SK-N-SH (cell line): ENCODE measurements at regions not wholly inside any gene's neighbourhood (a gene's known extent, or its start where the extent isn't known, plus 50 kb on each side); places are given as distances from the start of the nearest gene placed in this dataset.

Experiments
- CTCF ChIA-PET: fragments of 300-600, 350-600 bp; formaldehyde crosslinking; extraction: SDS; loops from one replicate; lab custom pipeline; 2021; lab: Yijun Ruan, JAX
- POLR2A ChIA-PET: fragments of 350-600 bp; sonication (Branson Sonifier 250); formaldehyde crosslinking; extraction: SDS; loops from one replicate; lab custom pipeline; 2020; ENCODE audit warnings: antibody characterized with exemption, inconsistent platforms; lab: Yijun Ruan, JAX
- DNase-seq: peaks from one replicate; pipeline ENCODE4 v3.0.0; 2012
- H2AFZ ChIP-seq: fragments of 200-600 bp; sonication (generic); 2 replicates; pipeline ENCODE4 v1.8.1; 2016; ENCODE audit warnings: antibody characterized with exemption, mild to moderate bottlenecking, low read depth
- H3F3A ChIP-seq: fragments of 200-600 bp; sonication (generic); replicated peaks from 2 replicates; pipeline ENCODE3; 2016; ENCODE audit warnings: antibody characterized with exemption, mild to moderate bottlenecking; ENCODE audit not compliant: insufficient read depth
- H3K27ac ChIP-seq, 2 experiments: fragments of 200-500 bp in 1 of 2; fragments of 200-600 bp in 1 of 2; sonication (Bioruptor generic) in 1 of 2; sonication (generic), shearing (Covaris generic) in 1 of 2; 2 replicates each; pipeline versions ENCODE4 v1.5.1 to v1.6.1; 2014 to 2016; ENCODE audit warnings: low read depth in 2 of 2, inconsistent platforms in 1 of 2, low read length in 1 of 2, mild to moderate bottlenecking in 1 of 2, mixed read lengths in 1 of 2
- H3K27me3 ChIP-seq: fragments of 200-600 bp; sonication (generic), shearing (Covaris generic); 2 replicates; pipeline ENCODE4 v1.6.1; 2016; ENCODE audit warnings: mixed run types; ENCODE audit not compliant: insufficient read depth
- H3K36me3 ChIP-seq, 2 experiments: fragments of 200-500 bp in 1 of 2; fragments of 200-600 bp in 1 of 2; sonication (Bioruptor generic) in 1 of 2; sonication (generic) in 1 of 2; replicated peaks in 1 of 2; 2 replicates each; pipeline versions ENCODE3 to v1.5.1; 2014 to 2016; ENCODE audit warnings: low read length in 1 of 2, mild to moderate bottlenecking in 1 of 2; ENCODE audit not compliant: insufficient read depth in 2 of 2, control insufficient read depth in 1 of 2
- H3K4me1 ChIP-seq, 2 experiments: fragments of 200-500 bp in 1 of 2; fragments of 200-600 bp in 1 of 2; sonication (Bioruptor generic) in 1 of 2; sonication (generic), shearing (Covaris generic) in 1 of 2; 2 replicates each; pipeline versions ENCODE4 v1.5.1 to v1.6.1; 2014 to 2016; ENCODE audit warnings: low read depth in 1 of 2, low read length in 1 of 2, mixed run types in 1 of 2; ENCODE audit not compliant: insufficient read depth in 2 of 2, control insufficient read depth in 1 of 2
- H3K4me2 ChIP-seq: fragments of 200-600 bp; sonication (generic), shearing (Covaris generic); 2 replicates; pipeline ENCODE4 v1.6.1; 2017; ENCODE audit warnings: mixed run types
- H3K4me3 ChIP-seq, 2 experiments: fragments of 200-500 bp in 1 of 2; fragments of 200-600 bp in 1 of 2; sonication (Bioruptor generic) in 1 of 2; sonication (generic), shearing (Covaris generic) in 1 of 2; 2 replicates each; pipeline versions ENCODE4 v1.5.1 to v1.8.1; 2014 to 2016; ENCODE audit warnings: low read depth in 2 of 2, inconsistent platforms in 1 of 2, low read length in 1 of 2, mild to moderate bottlenecking in 1 of 2, mixed read lengths in 1 of 2, moderate library complexity in 1 of 2
- H3K79me2 ChIP-seq: fragments of 200-600 bp; sonication (generic); 2 replicates; pipeline ENCODE4 v1.8.1; 2017; ENCODE audit warnings: mild to moderate bottlenecking; ENCODE audit not compliant: insufficient read depth
- H3K9ac ChIP-seq: fragments of 200-600 bp; sonication (generic); 2 replicates; pipeline ENCODE4 v1.6.1; 2017; ENCODE audit warnings: mixed run types
- H3K9me2 ChIP-seq: fragments of 200-600 bp; sonication (generic); 2 replicates; pipeline ENCODE4 v1.6.1; 2017; ENCODE audit warnings: mixed run types
- H3K9me3 ChIP-seq: fragments of 200-600 bp; sonication (generic); 2 replicates; pipeline ENCODE4 v1.6.1; 2017; ENCODE audit warnings: mixed run types, mild to moderate bottlenecking, moderate library complexity
- H4K20me1 ChIP-seq: fragments of 200-600 bp; sonication (generic); 2 replicates; pipeline ENCODE4 v1.6.1; 2017; ENCODE audit warnings: mild to moderate bottlenecking, mixed run types; ENCODE audit not compliant: insufficient read depth
- CHD2 ChIP-seq: fragments of 150-350 bp; IDR thresholded peaks from 2 replicates; pipeline ENCODE4 v1.6.1; 2018; ENCODE audit warnings: low read length; ENCODE audit not compliant: partially characterized antibody
- FOXM1 ChIP-seq: IDR thresholded peaks from 2 replicates; pipeline ENCODE4 v1.4.0; 2012; ENCODE audit warnings: low read depth, mild to moderate bottlenecking
- JUND ChIP-seq: IDR thresholded peaks from 2 replicates; pipeline ENCODE4 v1.4.0; 2012
- NFIC ChIP-seq: IDR thresholded peaks from 2 replicates; pipeline ENCODE4 v1.4.0; 2012; ENCODE audit warnings: borderline replicate concordance
- PBX3 ChIP-seq: IDR thresholded peaks from 2 replicates; pipeline ENCODE4; 2012
- REST ChIP-seq: IDR thresholded peaks from 2 replicates; pipeline ENCODE4 v1.6.1; 2012; ENCODE audit warnings: mild to moderate bottlenecking, low read depth, low read length, moderate library complexity
- SIN3A ChIP-seq: IDR thresholded peaks from 2 replicates; pipeline ENCODE4 v1.6.1; 2012; ENCODE audit warnings: low read depth, mild to moderate bottlenecking, low read length, moderate library complexity, borderline replicate concordance
- TCF12 ChIP-seq: IDR thresholded peaks from 2 replicates; pipeline ENCODE4 v1.4.0; 2012
- WGBS: methylation state at CpG from one replicate; pipeline ENCODE4 v1.1.6; 2017; ENCODE audit warnings: low lambda C conversion rate; 5-methylcytosine and 5-hydroxymethylcytosine counted together

- no peak overlapping the region for H3K4me3 ChIP-seq
- no peaks in the 10 kb centered on the region for H3K9me2 ChIP-seq
- TF ChIP-seq TCF12 = peak; percentile 42; the same call in 1 of the 2 replicates
- TF ChIP-seq JUND = peak; percentile 20
- peak; percentile 30; the same call in 1 of the 2 replicates for TF ChIP-seq PBX3
- no peak for TF ChIP-seq FOXM1
- peak; percentile 59; the same call in 1 of the 2 replicates for TF ChIP-seq NFIC
- H3K27me3 ChIP-seq = no peaks in the 10 kb centered on the region
- H3F3A ChIP-seq = no peaks in the 10 kb centered on the region
- POLR2A ChIA-PET = no interaction called here
- H3K9me3 ChIP-seq = no peaks in the 10 kb centered on the region
- no peak overlapping the region for H3K27ac ChIP-seq
- H4K20me1 ChIP-seq = no peaks in the 10 kb centered on the region
- no peaks in the 10 kb centered on the region for H3K79me2 ChIP-seq
- H3K4me2 ChIP-seq = no peak overlapping the region
- peaks cover 8 to 12% of the 10 kb centered on the region in 2 experiments; a peak in 3 of 4 replicates for H3K4me1 ChIP-seq
- no peaks in the 10 kb centered on the region for H3K36me3 ChIP-seq
- H3K9ac ChIP-seq = no peak overlapping the region
- CTCF ChIA-PET = interaction anchor here (1.2 kb wide), 1 partner anchor 15 kb away, joined by 3 read pairs; no protein-coding TSS in a partner anchor
- H2AFZ ChIP-seq = no peak overlapping the region
- no peak for DNase-seq
These were observed 200.8 kb upstream of the CFAP20DC start for GRCh38 chr3:59250600-59250999.

GRCh38 chr3:59249698-59250361 lies 200.0 kb upstream of the CFAP20DC start:
- H3F3A ChIP-seq = peaks cover under 1% of the 10 kb centered on the region
- no peak for DNase-seq
- TF ChIP-seq CHD2 = no peak
- no peak overlapping the region for H3K4me2 ChIP-seq
- H3K27ac ChIP-seq = no peak overlapping the region
- no peak overlapping the region for H3K4me3 ChIP-seq
- no peaks in the 10 kb centered on the region for H3K9me3 ChIP-seq
- H2AFZ ChIP-seq = no peak overlapping the region
- no peak overlapping the region for H3K9ac ChIP-seq
- H4K20me1 ChIP-seq = no peaks in the 10 kb centered on the region
- WGBS = 66% methylated on average over 6 of the region's 6 CpGs
- no peaks in the 10 kb centered on the region for H3K36me3 ChIP-seq
- CTCF ChIA-PET = no interaction called here
- POLR2A ChIA-PET = no interaction called here
- peaks cover 15 to 19% of the 10 kb centered on the region in 2 experiments; a peak in 3 of 4 replicates for H3K4me1 ChIP-seq
- H3K79me2 ChIP-seq = no peaks in the 10 kb centered on the region
- no peaks in the 10 kb centered on the region for H3K27me3 ChIP-seq
- no peaks in the 10 kb centered on the region for H3K9me2 ChIP-seq

GRCh38 chr3:59249004-59249403 lies 199.2 kb upstream of the CFAP20DC start:
- Histone ChIP-seq H3K79me2 (no peaks in the 10 kb centered on the region), H3F3A (peaks cover 5% of the 10 kb centered on the region), H3K4me3 (no peak overlapping the region), H3K4me2 (no peak overlapping the region), H3K4me1 (peaks cover 15 to 22% of the 10 kb centered on the region in 2 experiments; a peak in 3 of 4 replicates), H3K36me3 (no peaks in the 10 kb centered on the region), H3K27ac (no peak overlapping the region), H3K9ac (no peak overlapping the region), H3K9me3 (no peaks in the 10 kb centered on the region), H4K20me1 (no peaks in the 10 kb centered on the region), H2AFZ (no peak overlapping the region), H3K9me2 (no peaks in the 10 kb centered on the region), H3K27me3 (no peaks in the 10 kb centered on the region)
- ChIA-PET CTCF (interaction anchor here (1.2 kb wide), 1 partner anchor 9 kb away, joined by 3 read pairs; no protein-coding TSS in a partner anchor), POLR2A (no interaction called here)
- no peak for DNase-seq
- no peak for TF ChIP-seq REST
- no peak for TF ChIP-seq SIN3A
- no peak for TF ChIP-seq NFIC
